AG04449 (cell line): ENCODE measurements at regions not wholly inside any gene's neighbourhood (a gene's known extent, or its start where the extent isn't known, plus 50 kb on each side); places are given as distances from the start of the nearest gene placed in this dataset.

Source experiments
- CTCF ChIA-PET: fragments of 350-600 bp; formaldehyde crosslinking; extraction: SDS; loops from one replicate; lab custom pipeline; 2021; ENCODE audit warnings: antibody characterized with exemption; lab: Yijun Ruan, JAX
- POLR2A ChIA-PET: fragments of 400-600, 350-600 bp; formaldehyde crosslinking; extraction: SDS; loops from one replicate; lab custom pipeline; 2020; ENCODE audit warnings: antibody characterized with exemption, inconsistent platforms; lab: Yijun Ruan, JAX
- DNase-seq: peaks from one replicate; pipeline ENCODE4 v3.0.0-alpha.2; 2010; ENCODE audit warnings: low read depth, low spot score
- H3K4me3 ChIP-seq: 2 replicates; pipeline ENCODE4 v1.5.1; 2011; ENCODE audit warnings: low read depth, mild to moderate bottlenecking, control low read depth, low read length
- TF ChIP-seq, protein P1 (sequence below): IDR thresholded peaks from one replicate; pipeline ENCODE4 v1.5.1; 2011; ENCODE audit warnings: mild to moderate bottlenecking, moderate library complexity, low read length, control low read depth, inconsistent platforms; ENCODE audit not compliant: insufficient read depth; ENCODE audit errors: missing control alignments

GRCh38 chr2:122213312-122213711 lies 457.9 kb downstream of the TSN start:
- POLR2A ChIA-PET: no interaction called here

GRCh38 chr2:122216071-122216470 lies 460.6 kb downstream of the TSN start:
- ChIA-PET POLR2A (no interaction called here), CTCF (interaction anchor here (1.2 kb wide), 1 partner anchor 13 kb away, joined by 3 read pairs; no protein-coding TSS in a partner anchor)
- TF ChIP-seq, protein P1, sequence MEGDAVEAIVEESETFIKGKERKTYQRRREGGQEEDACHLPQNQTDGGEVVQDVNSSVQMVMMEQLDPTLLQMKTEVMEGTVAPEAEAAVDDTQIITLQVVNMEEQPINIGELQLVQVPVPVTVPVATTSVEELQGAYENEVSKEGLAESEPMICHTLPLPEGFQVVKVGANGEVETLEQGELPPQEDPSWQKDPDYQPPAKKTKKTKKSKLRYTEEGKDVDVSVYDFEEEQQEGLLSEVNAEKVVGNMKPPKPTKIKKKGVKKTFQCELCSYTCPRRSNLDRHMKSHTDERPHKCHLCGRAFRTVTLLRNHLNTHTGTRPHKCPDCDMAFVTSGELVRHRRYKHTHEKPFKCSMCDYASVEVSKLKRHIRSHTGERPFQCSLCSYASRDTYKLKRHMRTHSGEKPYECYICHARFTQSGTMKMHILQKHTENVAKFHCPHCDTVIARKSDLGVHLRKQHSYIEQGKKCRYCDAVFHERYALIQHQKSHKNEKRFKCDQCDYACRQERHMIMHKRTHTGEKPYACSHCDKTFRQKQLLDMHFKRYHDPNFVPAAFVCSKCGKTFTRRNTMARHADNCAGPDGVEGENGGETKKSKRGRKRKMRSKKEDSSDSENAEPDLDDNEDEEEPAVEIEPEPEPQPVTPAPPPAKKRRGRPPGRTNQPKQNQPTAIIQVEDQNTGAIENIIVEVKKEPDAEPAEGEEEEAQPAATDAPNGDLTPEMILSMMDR: no peak
- H3K4me3 ChIP-seq: no peak overlapping the region
- DNase-seq: no peak

More at GRCh38 chr2:122213312-122213711, 457.9 kb downstream of the TSN start:
- CTCF ChIA-PET: no interaction called here
- TF ChIP-seq, protein P1: no peak
- DNase-seq: no peak
- H3K4me3 ChIP-seq: no peak overlapping the region

DNA sequence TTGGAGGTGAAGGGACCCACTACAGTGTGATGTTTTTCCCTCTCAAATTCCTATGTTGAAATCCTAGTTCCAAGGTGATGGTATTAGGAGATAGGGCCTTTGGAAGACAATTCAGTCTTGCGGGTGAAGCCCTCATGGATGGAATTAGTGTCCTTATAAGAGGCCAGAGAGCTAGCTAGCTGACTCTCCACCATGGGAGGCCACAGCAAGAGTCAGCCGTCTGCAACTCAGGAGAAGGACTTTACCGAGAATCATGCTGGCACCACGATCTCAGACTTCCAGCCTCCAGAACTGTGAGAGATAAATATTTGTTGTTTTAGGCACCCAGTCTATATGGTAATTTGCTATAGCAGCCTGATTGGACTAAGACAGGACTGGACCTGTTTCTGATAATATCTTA lies 461.4 kb downstream of the TSN start:
- H3K4me3 ChIP-seq: no peak overlapping the region
- ChIA-PET CTCF (no interaction called here), POLR2A (no interaction called here)
- DNase-seq: no peak
- TF ChIP-seq, protein P1: no peak

DNA sequence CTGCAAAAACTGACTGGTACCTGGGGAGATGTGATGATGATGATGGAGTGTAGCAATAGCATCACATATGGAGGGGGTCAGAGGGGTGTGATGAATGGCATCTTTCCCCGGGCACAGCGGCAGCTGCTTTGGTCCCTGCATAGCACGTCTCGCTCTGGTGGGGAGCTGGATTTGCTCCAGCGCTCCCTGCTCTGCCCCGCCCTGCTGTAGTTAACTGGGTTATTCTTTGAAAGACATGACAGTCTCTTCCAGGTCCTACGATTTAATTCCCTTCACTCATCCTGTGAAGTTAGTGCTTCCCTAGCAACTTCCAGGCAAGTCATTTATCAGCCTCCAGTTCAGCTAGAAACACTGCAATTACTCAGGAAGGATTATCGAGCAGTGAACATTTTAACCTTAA lies 463.1 kb downstream of the TSN start:
- CTCF ChIA-PET: no interaction called here
- TF ChIP-seq, protein P1: no peak
- H3K4me3 ChIP-seq: no peak overlapping the region
- no peak for DNase-seq
- POLR2A ChIA-PET: no interaction called here

GRCh38 chr2:122219504-122219903 lies 464.1 kb downstream of the TSN start:
- TF ChIP-seq, protein P1: no peak
- CTCF ChIA-PET: no interaction called here
- POLR2A ChIA-PET: no interaction called here
- H3K4me3 ChIP-seq: no peak overlapping the region
- DNase-seq: no peak

DNA sequence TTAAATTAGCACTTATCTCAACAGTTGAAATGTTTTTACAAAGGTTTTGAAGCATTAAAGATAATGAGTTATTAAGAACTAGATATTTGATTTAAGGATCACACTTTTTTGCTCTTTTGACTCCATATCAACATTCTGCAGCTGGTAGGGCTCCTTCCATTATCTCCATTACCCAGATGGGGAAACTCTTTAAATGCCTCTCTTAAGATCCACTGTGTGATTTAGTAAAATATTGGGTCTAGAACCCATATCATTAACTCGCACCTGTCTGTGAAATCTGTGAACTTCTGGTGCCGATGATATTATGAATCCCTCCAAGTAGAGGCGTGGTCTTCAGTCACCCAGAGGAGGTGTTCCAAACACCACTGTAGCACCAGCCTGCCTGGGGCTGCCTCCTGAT lies 466.2 kb downstream of the TSN start:
- DNase-seq: no peak
- TF ChIP-seq, protein P1: no peak
- ChIA-PET CTCF (no interaction called here), POLR2A (no interaction called here)
- no peak overlapping the region for H3K4me3 ChIP-seq
